ENCODE measurements at regions not wholly inside any gene's neighbourhood (a gene's known extent, or its start where the extent isn't known, plus 50 kb on each side); places are given as distances from the start of the nearest gene placed in this dataset.

- Histone ChIP-seq H3K9me3 (ENCODE audit: control insufficient read depth, low read depth, low read length) (no peaks in the 10 kb centered on the region), H3K79me1 (ENCODE audit: insufficient read depth, low read depth, low read length, poor library complexity, severe bottlenecking) (no peaks in the 10 kb centered on the region), H2BK5ac (ENCODE audit: insufficient read length, low read length) (no peak overlapping the region), H3K23me2 (ENCODE audit: insufficient read length, low read depth, low read length, poor library complexity, severe bottlenecking) (no peaks in the 10 kb centered on the region), H4K91ac (ENCODE audit: insufficient read length, low read depth, low read length) (no peak overlapping the region), H2AFZ (ENCODE audit: low read length) (no peak overlapping the region), H3T11ph (ENCODE audit: low read length) (no peak overlapping the region), H3K14ac (ENCODE audit: insufficient read depth, low read length) (no peak overlapping the region), H4K20me1 (ENCODE audit: control insufficient read depth, insufficient read depth, insufficient read length) (no peaks in the 10 kb centered on the region), H2BK120ac (ENCODE audit: low read depth, low read length, poor library complexity, severe bottlenecking) (no peak overlapping the region), H3K4me2 (ENCODE audit: insufficient read depth, insufficient read length, low read length) (no peak overlapping the region), H2AK5ac (ENCODE audit: insufficient read length, low read length) (no peak overlapping the region), H3K4me1 (ENCODE audit: insufficient read depth, low read length) (no peaks in the 10 kb centered on the region), H2BK15ac (ENCODE audit: low read depth, low read length) (no peak overlapping the region), H3K79me2 (ENCODE audit: insufficient read depth, low read length) (no peaks in the 10 kb centered on the region), H3K56ac (ENCODE audit: insufficient read length, low read depth, low read length) (no peak overlapping the region), H3K9ac (ENCODE audit: extremely low read depth, insufficient read length, low read length) (no peak overlapping the region), H3K23ac (ENCODE audit: insufficient read length, low read depth, low read length) (no peak overlapping the region), H2BK12ac (ENCODE audit: insufficient read length, low read depth, low read length) (no peak overlapping the region), H3K18ac (ENCODE audit: insufficient read length, low read depth, low read length) (no peak overlapping the region), H3K4ac (ENCODE audit: low read depth, low read length) (no peak overlapping the region), H4K8ac (replicated peaks; ENCODE audit: insufficient read length, low read depth, low read length) (no peak overlapping the region), H3K27me3 (ENCODE audit: insufficient read depth, low read length) (no peaks in the 10 kb centered on the region), H4K5ac (ENCODE audit: insufficient read length, low read depth, low read length) (no peak overlapping the region), H2BK20ac (ENCODE audit: low read depth, low read length, poor library complexity, severe bottlenecking) (no peak overlapping the region), H3K27ac (ENCODE audit: insufficient read length, low read depth, low read length) (no peak overlapping the region)
- peaks cover 0 to 2% (median 0%) of the 10 kb centered on the region in 3 experiments; a peak in 3 of 7 replicates for H3K36me3 Mint-ChIP-seq (ENCODE audit: insufficient read depth in 1 of 3, low read depth in 3 of 3)
- no CpG with 5 or more reads among the region's 18 CpGs for WGBS (ENCODE audit: extremely low coverage, insufficient read length, low lambda C conversion rate)
- peak overlapping the region in 1 of 3 experiments; percentile 4; a peak in 1 of 7 replicates for H3K27ac Mint-ChIP-seq
- peak; percentile 20 for DNase-seq
- H3K9me3 Mint-ChIP-seq = peaks cover 2 to 6% of the 10 kb centered on the region in 2 experiments; a peak in 3 of 5 replicates
- H3K27me3 Mint-ChIP-seq (ENCODE audit: low read depth) = peaks cover 21% of the 10 kb centered on the region
- no peak overlapping the region for H3K4me3 Mint-ChIP-seq
- peaks cover 0 to 3% of the 10 kb centered on the region in 2 experiments; a peak in 1 of 4 replicates for H3K4me1 Mint-ChIP-seq
- TF ChIP-seq, protein P1, sequence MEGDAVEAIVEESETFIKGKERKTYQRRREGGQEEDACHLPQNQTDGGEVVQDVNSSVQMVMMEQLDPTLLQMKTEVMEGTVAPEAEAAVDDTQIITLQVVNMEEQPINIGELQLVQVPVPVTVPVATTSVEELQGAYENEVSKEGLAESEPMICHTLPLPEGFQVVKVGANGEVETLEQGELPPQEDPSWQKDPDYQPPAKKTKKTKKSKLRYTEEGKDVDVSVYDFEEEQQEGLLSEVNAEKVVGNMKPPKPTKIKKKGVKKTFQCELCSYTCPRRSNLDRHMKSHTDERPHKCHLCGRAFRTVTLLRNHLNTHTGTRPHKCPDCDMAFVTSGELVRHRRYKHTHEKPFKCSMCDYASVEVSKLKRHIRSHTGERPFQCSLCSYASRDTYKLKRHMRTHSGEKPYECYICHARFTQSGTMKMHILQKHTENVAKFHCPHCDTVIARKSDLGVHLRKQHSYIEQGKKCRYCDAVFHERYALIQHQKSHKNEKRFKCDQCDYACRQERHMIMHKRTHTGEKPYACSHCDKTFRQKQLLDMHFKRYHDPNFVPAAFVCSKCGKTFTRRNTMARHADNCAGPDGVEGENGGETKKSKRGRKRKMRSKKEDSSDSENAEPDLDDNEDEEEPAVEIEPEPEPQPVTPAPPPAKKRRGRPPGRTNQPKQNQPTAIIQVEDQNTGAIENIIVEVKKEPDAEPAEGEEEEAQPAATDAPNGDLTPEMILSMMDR (conservative IDR thresholded peaks at IDR 0.05) = no peak
Observed at GRCh38 chr13:111399776-111400538, 79.5 kb downstream of the TEX29 start.
